ENCODE measurements at regions not wholly inside any gene's neighbourhood (a gene's known extent, or its start where the extent isn't known, plus 50 kb on each side); places are given as distances from the start of the nearest gene placed in this dataset.

GRCh38 chr3:163543662-163544061 is 1534.6 kb downstream of the SI start:
- H3K36me3 ChIP-seq: no peaks in the 10 kb centered on the region
- H3K27me3 ChIP-seq: no peaks in the 10 kb centered on the region
- 65 to 76% methylated on average over 2 of the region's 2 CpGs for WGBS, 2 donors
- H3K9me3 ChIP-seq: no peaks in the 10 kb centered on the region
- H3K4me3 ChIP-seq: no peak overlapping the region
- no peak for DNase-seq
- intact Hi-C loops (cut with DNase I): no loop called here
- no peak for TF ChIP-seq POLR2A (IDR thresholded peaks at IDR 0.05)
- no peak for TF ChIP-seq CTCF (IDR thresholded peaks at IDR 0.05)
- no peak for TF ChIP-seq POLR2AphosphoS5 (IDR thresholded peaks at IDR 0.05)
- no peak for TF ChIP-seq EP300 (IDR thresholded peaks at IDR 0.05)
- H3K27ac ChIP-seq: no peak overlapping the region
- no peaks in the 10 kb centered on the region for H3K4me1 ChIP-seq

- H3K27ac ChIP-seq: no peak overlapping the region
- H3K4me1 ChIP-seq: no peaks in the 10 kb centered on the region
- no peaks in the 10 kb centered on the region for H3K36me3 ChIP-seq
- intact Hi-C loops (cut with DNase I): no loop called here
- no peak for TF ChIP-seq POLR2A (IDR thresholded peaks at IDR 0.05)
- no peak for TF ChIP-seq EP300 (IDR thresholded peaks at IDR 0.05)
- no peak for TF ChIP-seq CTCF (IDR thresholded peaks at IDR 0.05)
- TF ChIP-seq POLR2AphosphoS5 (IDR thresholded peaks at IDR 0.05): no peak
- WGBS, 2 donors: 83 to 87% methylated on average over 1 of the region's 1 CpG
- no peak overlapping the region for H3K4me3 ChIP-seq
- no peaks in the 10 kb centered on the region for H3K27me3 ChIP-seq
- DNase-seq: no peak
- H3K9me3 ChIP-seq: no peaks in the 10 kb centered on the region
Measured at GRCh38 chr3:163541629-163542028, 1536.7 kb downstream of the SI start.

DNA sequence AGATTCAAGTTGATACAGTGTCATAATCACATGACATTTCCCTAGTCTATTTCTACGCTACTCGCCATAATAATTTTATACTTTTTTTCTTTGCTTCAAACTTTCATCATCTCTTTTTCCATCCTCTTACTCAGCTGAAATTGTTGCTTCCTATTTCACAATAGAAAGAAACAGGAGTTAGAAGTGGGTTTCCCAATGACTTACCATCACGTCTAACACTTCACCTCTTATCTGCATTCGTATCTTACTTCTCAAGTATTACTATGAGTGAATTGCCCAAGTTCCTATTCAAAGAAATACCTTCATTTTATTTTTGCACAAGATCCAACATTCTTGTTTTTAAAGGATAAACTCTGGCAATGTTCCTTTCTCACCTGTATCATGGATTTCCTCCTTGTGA is 1539.9 kb downstream of the SI start:
- 88 to 89% methylated on average over 4 of the region's 4 CpGs for WGBS, 2 donors

DNA sequence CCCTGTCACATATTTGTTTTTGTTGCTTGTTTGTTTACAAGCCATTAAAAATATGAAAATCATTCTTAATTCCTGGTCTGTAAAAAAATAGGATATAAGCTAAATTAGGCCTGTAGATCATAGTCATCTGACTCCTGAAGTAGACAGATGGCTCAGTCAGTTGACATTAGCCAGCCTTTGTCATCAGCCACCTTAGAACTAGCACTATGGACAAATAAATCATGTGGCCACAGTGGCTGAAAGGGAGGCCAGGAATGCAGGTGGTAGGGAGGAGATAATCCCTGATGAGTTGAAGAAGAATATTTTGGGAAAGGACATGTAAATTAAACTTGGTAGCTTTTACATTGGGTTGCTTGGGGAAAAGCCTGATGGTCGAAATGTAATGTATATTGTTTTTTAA is 1544.9 kb downstream of the SI start:
- intact Hi-C loops (cut with DNase I): no loop called here
- TF ChIP-seq POLR2A (IDR thresholded peaks at IDR 0.05) (no peak), EP300 (IDR thresholded peaks at IDR 0.05) (no peak), CTCF (IDR thresholded peaks at IDR 0.05) (no peak), POLR2AphosphoS5 (IDR thresholded peaks at IDR 0.05) (no peak)
- no peak overlapping the region for H3K4me3 ChIP-seq
- 64 to 71% methylated on average over 1 of the region's 1 CpG for WGBS, 2 donors
- no peak overlapping the region for H3K27ac ChIP-seq
- no peaks in the 10 kb centered on the region for H3K36me3 ChIP-seq
- H3K4me1 ChIP-seq: no peaks in the 10 kb centered on the region
- DNase-seq: no peak
- H3K27me3 ChIP-seq: no peaks in the 10 kb centered on the region
- H3K9me3 ChIP-seq: no peaks in the 10 kb centered on the region

More for the DNA sequence above, 1539.9 kb downstream of the SI start:
- DNase-seq: no peak
- no peaks in the 10 kb centered on the region for H3K36me3 ChIP-seq
- no peaks in the 10 kb centered on the region for H3K27me3 ChIP-seq
- intact Hi-C loops (cut with DNase I): no loop called here
- TF ChIP-seq CTCF (IDR thresholded peaks at IDR 0.05): no peak
- no peak overlapping the region for H3K27ac ChIP-seq
- no peaks in the 10 kb centered on the region for H3K4me1 ChIP-seq
- no peak overlapping the region for H3K4me3 ChIP-seq
- no peaks in the 10 kb centered on the region for H3K9me3 ChIP-seq

- H3K9me3 ChIP-seq: no peaks in the 10 kb centered on the region
- H3K27me3 ChIP-seq: no peaks in the 10 kb centered on the region
- no peak for TF ChIP-seq EP300 (IDR thresholded peaks at IDR 0.05)
- TF ChIP-seq CTCF (IDR thresholded peaks at IDR 0.05): no peak
- no peak for TF ChIP-seq POLR2A (IDR thresholded peaks at IDR 0.05)
- TF ChIP-seq POLR2AphosphoS5 (IDR thresholded peaks at IDR 0.05): no peak
- no peaks in the 10 kb centered on the region for H3K4me1 ChIP-seq
- H3K27ac ChIP-seq: no peak overlapping the region
- 69 to 74% methylated on average over 1 of the region's 1 CpG for WGBS, 2 donors
- no peak for DNase-seq
- intact Hi-C loops (cut with DNase I): no loop called here
- H3K36me3 ChIP-seq: no peaks in the 10 kb centered on the region
- H3K4me3 ChIP-seq: no peak overlapping the region
Measured at GRCh38 chr3:163523375-163523774, 1554.9 kb downstream of the SI start.
